ENCODE measurements at regions not wholly inside any gene's neighbourhood (a gene's known extent, or its start where the extent isn't known, plus 50 kb on each side); places are given as distances from the start of the nearest gene placed in this dataset.

GRCh38 chr12:89083491-89083890 is 268.8 kb downstream of the DUSP6 start:
- no peak for TF ChIP-seq SMC3 (IDR thresholded peaks at IDR 0.05; ENCODE audit: low read depth, low read length)
- no peak for TF ChIP-seq RXRA (IDR thresholded peaks at IDR 0.05; ENCODE audit: borderline replicate concordance, low read depth)
- TF ChIP-seq, protein P1, sequence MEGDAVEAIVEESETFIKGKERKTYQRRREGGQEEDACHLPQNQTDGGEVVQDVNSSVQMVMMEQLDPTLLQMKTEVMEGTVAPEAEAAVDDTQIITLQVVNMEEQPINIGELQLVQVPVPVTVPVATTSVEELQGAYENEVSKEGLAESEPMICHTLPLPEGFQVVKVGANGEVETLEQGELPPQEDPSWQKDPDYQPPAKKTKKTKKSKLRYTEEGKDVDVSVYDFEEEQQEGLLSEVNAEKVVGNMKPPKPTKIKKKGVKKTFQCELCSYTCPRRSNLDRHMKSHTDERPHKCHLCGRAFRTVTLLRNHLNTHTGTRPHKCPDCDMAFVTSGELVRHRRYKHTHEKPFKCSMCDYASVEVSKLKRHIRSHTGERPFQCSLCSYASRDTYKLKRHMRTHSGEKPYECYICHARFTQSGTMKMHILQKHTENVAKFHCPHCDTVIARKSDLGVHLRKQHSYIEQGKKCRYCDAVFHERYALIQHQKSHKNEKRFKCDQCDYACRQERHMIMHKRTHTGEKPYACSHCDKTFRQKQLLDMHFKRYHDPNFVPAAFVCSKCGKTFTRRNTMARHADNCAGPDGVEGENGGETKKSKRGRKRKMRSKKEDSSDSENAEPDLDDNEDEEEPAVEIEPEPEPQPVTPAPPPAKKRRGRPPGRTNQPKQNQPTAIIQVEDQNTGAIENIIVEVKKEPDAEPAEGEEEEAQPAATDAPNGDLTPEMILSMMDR (IDR thresholded peaks at IDR 0.05), result no peak
- TF ChIP-seq EP300 (IDR thresholded peaks at IDR 0.05; ENCODE audit: borderline replicate concordance in 1 of 2, low read depth in 1 of 2, low read length in 1 of 2), result no peak
- TF ChIP-seq YY1 (IDR thresholded peaks at IDR 0.05; ENCODE audit: low read depth), result no peak
- no peak for TF ChIP-seq POLR2AphosphoS5 (IDR thresholded peaks at IDR 0.05; ENCODE audit: low read depth, low read length)
- TF ChIP-seq RFX5 (IDR thresholded peaks at IDR 0.05; ENCODE audit: low read length), result no peak
- TF ChIP-seq GABPA (IDR thresholded peaks at IDR 0.05; ENCODE audit: low read depth), result no peak
- no peak for TF ChIP-seq RAD21 (IDR thresholded peaks at IDR 0.05; ENCODE audit: low read length)
